HG03139 (cell line): ENCODE measurements at regions not wholly inside any gene's neighbourhood (a gene's known extent, or its start where the extent isn't known, plus 50 kb on each side); places are given as distances from the start of the nearest gene placed in this dataset.
"Not testable (repeated sequence)": the region's sequence is repeated elsewhere in the genome, so short reads cannot be mapped to it uniquely, and the experiment has no call there.

Source experiments
- ATAC-seq: cut with Tn5 transposase; IDR thresholded peaks from one replicate; pipeline ENCODE4 v1.9.1; 2021; ENCODE audit not compliant: unreplicated experiment

- no peak for ATAC-seq
Measured at GRCh38 chr6:153984811-153985210, 54.2 kb upstream of the OPRM1 start.

GRCh38 chr6:153980171-153980570 lies 58.9 kb upstream of the OPRM1 start:
- ATAC-seq = no peak

GRCh38 chr6:153978911-153979548 lies 60.0 kb upstream of the OPRM1 start:
- ATAC-seq = not testable (repeated sequence)

- ATAC-seq = no peak
Measured at GRCh38 chr6:153976921-153977693, 61.9 kb upstream of the OPRM1 start.

- ATAC-seq = no peak
Measured at GRCh38 chr6:153966001-153966400, 73.0 kb upstream of the OPRM1 start.

- no peak for ATAC-seq
Measured at GRCh38 chr6:153963352-153963751, 75.7 kb upstream of the OPRM1 start.

- ATAC-seq = no peak
Measured at GRCh38 chr6:153962555-153962954, 76.5 kb upstream of the OPRM1 start.

- no peak for ATAC-seq
Measured at GRCh38 chr6:153960741-153961140, 78.3 kb upstream of the OPRM1 start.

GRCh38 chr6:153960281-153960680 lies 78.8 kb upstream of the OPRM1 start:
- no peak for ATAC-seq

- ATAC-seq = no peak
Measured at GRCh38 chr6:153959276-153959675, 79.8 kb upstream of the OPRM1 start.

GRCh38 chr6:153958860-153959259 lies 80.2 kb upstream of the OPRM1 start:
- no peak for ATAC-seq

- ATAC-seq = peak; percentile 83
Measured at GRCh38 chr6:153957394-153957793, 81.6 kb upstream of the OPRM1 start.

- ATAC-seq = no peak
Measured at GRCh38 chr6:153956808-153957207, 82.2 kb upstream of the OPRM1 start.

GRCh38 chr6:153949616-153950015 lies 89.4 kb upstream of the OPRM1 start:
- ATAC-seq = no peak

GRCh38 chr6:153947808-153948447 lies 91.1 kb upstream of the OPRM1 start:
- ATAC-seq = no peak

- ATAC-seq = no peak
Measured at GRCh38 chr6:153944201-153944600, 94.8 kb upstream of the OPRM1 start.

GRCh38 chr6:153942361-153942760 lies 96.7 kb upstream of the OPRM1 start:
- ATAC-seq = no peak

- ATAC-seq = no peak
Measured at GRCh38 chr6:153941768-153942167, 97.3 kb upstream of the OPRM1 start.

GRCh38 chr6:153938876-153939275 lies 100.2 kb upstream of the OPRM1 start:
- no peak for ATAC-seq

- ATAC-seq = no peak
Measured at GRCh38 chr6:153931431-153931830, 107.6 kb upstream of the OPRM1 start.

GRCh38 chr6:153927867-153928266 lies 111.2 kb upstream of the OPRM1 start:
- no peak for ATAC-seq
